Lower lobe of right lung (tissue), 2 donors: ENCODE measurements at regions not wholly inside any gene's neighbourhood (a gene's known extent, or its start where the extent isn't known, plus 50 kb on each side); places are given as distances from the start of the nearest gene placed in this dataset.

Experiments used
- ATAC-seq, 2 donors: fragments of 200-7000 bp; cut with Tn5 transposase; one replicate each; pipeline ENCODE4 v1.9.1; 2020 to 2022; ENCODE audit warnings: mild to moderate bottlenecking in 2 of 2, moderate library complexity in 2 of 2
- DNase-seq: peaks from one replicate; pipeline ENCODE4 v3.0.0-alpha.2; 2020
- H3K27ac ChIP-seq: fragments of 200-600 bp; one replicate; pipeline ENCODE4 v1.8.0; 2022
- H3K27me3 ChIP-seq: fragments of 200-600 bp; one replicate; pipeline ENCODE4 v1.8.0; 2022; ENCODE audit warnings: low read depth
- H3K36me3 ChIP-seq: fragments of 200-600 bp; one replicate; pipeline ENCODE4 v1.8.0; 2022; ENCODE audit warnings: mild to moderate bottlenecking
- H3K4me1 ChIP-seq: fragments of 200-600 bp; one replicate; pipeline ENCODE4 v1.8.0; 2022
- H3K4me3 ChIP-seq: fragments of 200-600 bp; one replicate; pipeline ENCODE4 v1.8.0; 2022; ENCODE audit warnings: mild to moderate bottlenecking
- H3K9me3 ChIP-seq: fragments of 200-600 bp; one replicate; pipeline ENCODE4 v1.8.0; 2022
- CTCF ChIP-seq: fragments of 200-600 bp; IDR thresholded peaks from one replicate; pipeline ENCODE4 v1.8.0; 2022; ENCODE audit warnings: antibody characterized with exemption, mild to moderate bottlenecking
- intact Hi-C: fragments of 100-400 bp; cut with DNase I; formaldehyde crosslinking; loops from one replicate; pipeline ENCODE4 v1.11.0; 2022
- donor health status: DM: no; HTN: yes; CAD: no; lungs with severe emphysema.

- ATAC-seq: no peak
These were observed 117.0 kb downstream of the ZC3H11B start for GRCh38 chr1:219495737-219496408.

GRCh38 chr1:219492717-219493116 is 120.2 kb downstream of the ZC3H11B start:
- intact Hi-C loops: no loop called here
- no peak for TF ChIP-seq CTCF
- Histone ChIP-seq H3K36me3 (no peaks in the 10 kb centered on the region), H3K4me1 (no peaks in the 10 kb centered on the region), H3K9me3 (no peaks in the 10 kb centered on the region), H3K27me3 (no peaks in the 10 kb centered on the region), H3K4me3 (no peak overlapping the region), H3K27ac (no peak overlapping the region)
- DNase-seq (no peak), ATAC-seq (no peak)

More at GRCh38 chr1:219495737-219496408, 117.0 kb downstream of the ZC3H11B start:
- intact Hi-C loops: no loop called here
- H3K36me3 ChIP-seq: no peaks in the 10 kb centered on the region
- no peak for TF ChIP-seq CTCF
- no peaks in the 10 kb centered on the region for H3K9me3 ChIP-seq
- H3K27ac ChIP-seq: no peak overlapping the region
- DNase-seq: no peak
- no peaks in the 10 kb centered on the region for H3K4me1 ChIP-seq
- no peaks in the 10 kb centered on the region for H3K27me3 ChIP-seq
- H3K4me3 ChIP-seq: no peak overlapping the region

GRCh38 chr1:219490566-219490965 is 122.3 kb downstream of the ZC3H11B start:
- H3K4me1 ChIP-seq: no peaks in the 10 kb centered on the region
- no peak overlapping the region for H3K4me3 ChIP-seq
- DNase-seq (no peak), ATAC-seq (no peak)
- H3K27me3 ChIP-seq: no peaks in the 10 kb centered on the region
- H3K9me3 ChIP-seq: no peaks in the 10 kb centered on the region
- no peak overlapping the region for H3K27ac ChIP-seq
- no peaks in the 10 kb centered on the region for H3K36me3 ChIP-seq
- intact Hi-C loops: no loop called here
- no peak for TF ChIP-seq CTCF

GRCh38 chr1:219489636-219490035 is 123.3 kb downstream of the ZC3H11B start:
- H3K4me1 ChIP-seq: no peaks in the 10 kb centered on the region
- no peak overlapping the region for H3K4me3 ChIP-seq
- intact Hi-C loops: no loop called here
- no peaks in the 10 kb centered on the region for H3K36me3 ChIP-seq
- ATAC-seq: no peak
- H3K9me3 ChIP-seq: no peaks in the 10 kb centered on the region
- no peak for DNase-seq
- no peaks in the 10 kb centered on the region for H3K27me3 ChIP-seq
- H3K27ac ChIP-seq: no peak overlapping the region
- TF ChIP-seq CTCF: no peak

- H3K4me3 ChIP-seq: no peak overlapping the region
- ATAC-seq (no peak), DNase-seq (no peak)
- no peaks in the 10 kb centered on the region for H3K4me1 ChIP-seq
- H3K27ac ChIP-seq: no peak overlapping the region
- TF ChIP-seq CTCF: no peak
- H3K36me3 ChIP-seq: no peaks in the 10 kb centered on the region
- no peaks in the 10 kb centered on the region for H3K27me3 ChIP-seq
- no peaks in the 10 kb centered on the region for H3K9me3 ChIP-seq
- intact Hi-C loops: no loop called here
These were observed 124.6 kb downstream of the ZC3H11B start for GRCh38 chr1:219488275-219488674.

- Histone ChIP-seq H3K4me3 (no peak overlapping the region), H3K36me3 (no peaks in the 10 kb centered on the region), H3K4me1 (no peaks in the 10 kb centered on the region), H3K9me3 (no peaks in the 10 kb centered on the region), H3K27me3 (no peaks in the 10 kb centered on the region), H3K27ac (no peak overlapping the region)
- DNase-seq: no peak
- intact Hi-C loops: no loop called here
- no peak for ATAC-seq
- TF ChIP-seq CTCF: no peak
These were observed 129.4 kb downstream of the ZC3H11B start for GRCh38 chr1:219483530-219483929.
